T-cell (primary cell): ENCODE measurements at regions not wholly inside any gene's neighbourhood (a gene's known extent, or its start where the extent isn't known, plus 50 kb on each side); places are given as distances from the start of the nearest gene placed in this dataset.
"Not testable (repeated sequence)": the region's sequence is repeated elsewhere in the genome, so short reads cannot be mapped to it uniquely, and the experiment has no call there.

Experiments
- ATAC-seq, 4 experiments: fragments of 200-7000 bp in 3 of 4; fragments of 150-1000 bp in 1 of 4; cut with Tn5 transposase; replicated peaks in 1 of 4; 1 replicate in 3 of 4; 2 replicates in 1 of 4; pipeline ENCODE4 v1.10.0; 2021; ENCODE audit warnings: moderate library complexity in 3 of 4, mild to moderate bottlenecking in 2 of 4, moderate number of reproducible peaks in 1 of 4
- CTCF ChIA-PET, 2 donors: fragments of 300-600 bp; sonication (Branson Sonifier 250); formaldehyde crosslinking; loops; one replicate each; lab custom pipeline; 2022; ENCODE audit warnings: antibody characterized with exemption in 2 of 2; lab: Charles Lee
- POLR2A ChIA-PET, 2 donors: fragments of 300-600 bp; sonication (Branson Sonifier 250); formaldehyde crosslinking; loops; one replicate each; lab custom pipeline; 2022; ENCODE audit warnings: antibody characterized with exemption in 2 of 2; lab: Charles Lee
- DNase-seq, 35 experiments: peaks; one replicate each; pipeline versions ENCODE4 v3.0.0 to v3.0.0-alpha.2; 2013 to 2023
- H3K27ac ChIP-seq: one replicate; pipeline ENCODE4 v1.5.1; 2013; ENCODE audit warnings: low read length
- H3K27me3 ChIP-seq, 2 experiments: replicated peaks in 1 of 2; 1 replicate in 1 of 2; 2 replicates in 1 of 2; pipeline versions ENCODE4 v1.6.1 to v1.7.0; 2013; ENCODE audit warnings: low read length in 1 of 2, mixed read lengths in 1 of 2; ENCODE audit not compliant: control insufficient read depth in 2 of 2, insufficient read depth in 2 of 2; ENCODE audit errors: extremely low read depth in 1 of 2
- H3K36me3 ChIP-seq, 2 donors: 1 replicate in 1 of 2; 2 replicates in 1 of 2; pipeline versions ENCODE4 v1.6.1 to v1.7.0; 2013; ENCODE audit warnings: low read length in 1 of 2; ENCODE audit not compliant: control insufficient read depth in 2 of 2, insufficient read depth in 1 of 2; ENCODE audit errors: extremely low read depth in 1 of 2
- H3K4me1 ChIP-seq, 2 experiments: 1 replicate in 1 of 2; 2 replicates in 1 of 2; pipeline versions ENCODE4 v1.6.1 to v1.7.0; 2013; ENCODE audit warnings: low read length in 2 of 2, mixed read lengths in 1 of 2; ENCODE audit not compliant: insufficient read depth in 2 of 2, control insufficient read depth in 1 of 2; ENCODE audit errors: extremely low read depth in 1 of 2
- H3K4me3 ChIP-seq, 2 donors: 1 replicate in 1 of 2; 2 replicates in 1 of 2; pipeline versions ENCODE4 v1.5.1 to v1.7.0; 2013; ENCODE audit warnings: mild to moderate bottlenecking in 2 of 2, low read length in 1 of 2, moderate library complexity in 1 of 2; ENCODE audit not compliant: control insufficient read depth in 1 of 2; ENCODE audit errors: extremely low read depth in 1 of 2
- H3K9me3 ChIP-seq: 2 replicates; pipeline ENCODE4 v1.7.0; 2013
- H3K27ac Mint-ChIP-seq, 2 donors: one replicate each; pipeline ENCODE4 v1.8.0; 2020 to 2021; ENCODE audit warnings: mild to moderate bottlenecking in 2 of 2, mixed read lengths in 2 of 2
- H3K27me3 Mint-ChIP-seq, 2 donors: one replicate each; pipeline ENCODE4 v1.8.0; 2021 to 2022; ENCODE audit warnings: mixed read lengths in 2 of 2
- H3K36me3 Mint-ChIP-seq: one replicate; pipeline ENCODE4 v1.8.0; 2021; ENCODE audit warnings: mixed read lengths
- H3K4me1 Mint-ChIP-seq, 3 donors: one replicate each; pipeline ENCODE4 v1.8.0; 2020 to 2022; ENCODE audit warnings: mixed read lengths in 3 of 3, mild to moderate bottlenecking in 1 of 3
- H3K4me3 Mint-ChIP-seq, 3 donors: one replicate each; pipeline ENCODE4 v1.8.0; 2020 to 2022; ENCODE audit warnings: mild to moderate bottlenecking in 3 of 3, mixed read lengths in 3 of 3, moderate library complexity in 3 of 3
- H3K9me3 Mint-ChIP-seq, 3 donors: one replicate each; pipeline ENCODE4 v1.8.0; 2020 to 2022; ENCODE audit warnings: mixed read lengths in 3 of 3
- WGBS: methylation state at CpG from one replicate; pipeline ENCODE4 v1.1.5; 2013; ENCODE audit warnings: missing lambda C conversion rate; ENCODE audit not compliant: insufficient coverage; 5-methylcytosine and 5-hydroxymethylcytosine counted together

DNA sequence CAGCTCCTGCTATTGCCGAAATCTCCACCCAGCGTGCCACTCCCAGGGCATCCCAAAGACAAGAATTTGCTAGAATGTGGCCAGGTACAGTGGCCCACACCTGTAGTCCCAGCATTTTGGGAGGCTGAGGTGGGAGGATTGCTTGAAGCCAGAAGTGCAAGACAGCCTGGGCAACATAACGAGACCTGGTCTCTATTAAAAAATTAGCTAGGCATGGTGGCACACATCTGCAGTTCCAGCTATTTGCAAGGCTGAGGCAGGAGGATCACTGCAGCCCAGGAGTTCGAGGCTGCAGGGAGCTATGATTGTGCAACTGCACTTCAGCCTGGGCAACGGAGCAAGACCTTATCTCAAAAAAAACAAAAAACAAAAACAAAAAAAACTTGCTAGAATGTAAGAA, 73.3 kb upstream of the LYZL2 start:
- DNase-seq (no peak), ATAC-seq (no peak)
- Mint-ChIP-seq H3K27me3 (no peaks in the 10 kb centered on the region), H3K4me3 (peak overlapping the region; percentile 31 to 78 (median 63)), H3K4me1 (peaks cover 77 to 87% (median 81%) of the 10 kb centered on the region in 3 donors), H3K36me3 (no peaks in the 10 kb centered on the region), H3K9me3 (no peaks in the 10 kb centered on the region), H3K27ac (peak overlapping the region; percentile 97 to 99)
- H3K27ac ChIP-seq, result peak overlapping the region; percentile 83
- H3K9me3 ChIP-seq, result no peaks in the 10 kb centered on the region
- no peak overlapping the region for H3K4me3 ChIP-seq
- no peaks in the 10 kb centered on the region for H3K36me3 ChIP-seq
- CTCF ChIA-PET, result interaction anchor here (0.6 to 1.9 kb wide), 5 partner anchors 15 to 180 kb away, joined by 3 to 6 read pairs (median 3); no protein-coding TSS in a partner anchor
- WGBS, result 83% methylated on average over 1 of the region's 5 CpGs
- H3K27me3 ChIP-seq, result no peaks in the 10 kb centered on the region
- POLR2A ChIA-PET, result interaction anchor here in 1 of 2 donors (0.6 kb wide), 1 partner anchor 177 kb away, joined by 5 read pairs; no protein-coding TSS in a partner anchor
- peaks cover 29 to 65% of the 10 kb centered on the region in 2 experiments for H3K4me1 ChIP-seq

DNA sequence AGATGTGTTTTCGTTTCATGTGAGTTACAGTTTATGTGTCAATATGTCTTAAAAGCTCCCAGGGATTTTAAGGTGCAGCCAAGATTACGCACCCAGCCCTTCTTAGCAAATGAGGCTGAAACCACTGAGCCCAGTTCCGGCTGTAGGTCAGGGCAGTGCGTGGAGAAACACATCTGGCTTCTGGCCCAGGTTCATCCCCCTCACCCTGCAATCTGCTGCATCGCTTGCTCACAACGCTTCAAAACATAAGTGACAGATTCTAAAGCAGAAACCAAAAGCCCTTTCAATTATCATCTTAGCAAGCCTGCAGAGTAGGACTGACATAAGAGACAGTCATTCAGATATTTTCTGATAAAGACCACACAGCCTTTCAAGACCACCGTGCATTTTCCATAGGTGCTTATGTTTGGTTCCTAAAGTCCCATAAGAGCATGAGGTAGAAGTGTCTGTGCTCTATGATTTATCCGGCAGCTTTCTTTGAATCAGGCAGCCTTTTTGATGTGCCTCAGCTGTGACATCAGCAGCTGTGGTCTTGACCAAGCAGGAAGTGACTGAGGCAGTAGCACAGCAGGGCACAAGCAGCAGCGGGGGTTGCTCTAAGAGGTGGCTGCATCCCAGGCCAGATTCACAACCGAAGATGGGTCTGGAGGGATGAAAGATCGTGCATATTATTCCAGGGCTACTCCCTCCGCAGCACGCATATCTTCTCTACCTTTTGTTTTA, 72.1 kb upstream of the LYZL2 start:
- no peaks in the 10 kb centered on the region for H3K9me3 ChIP-seq
- Mint-ChIP-seq H3K4me3 (peak overlapping the region; percentile 63 to 78 (median 76)), H3K4me1 (peaks cover 85 to 94% (median 91%) of the 10 kb centered on the region in 3 donors), H3K27ac (peak overlapping the region; percentile 97 to 99), H3K9me3 (no peaks in the 10 kb centered on the region), H3K27me3 (no peaks in the 10 kb centered on the region), H3K36me3 (no peaks in the 10 kb centered on the region)
- ChIA-PET POLR2A (interaction anchor here in 1 of 2 donors (0.6 kb wide), 1 partner anchor 16 kb away, joined by 3 read pairs; no protein-coding TSS in a partner anchor), CTCF (interaction anchor here (0.6 to 1.9 kb wide), 7 partner anchors 14 to 1059 kb away, joined by 3 to 9 read pairs (median 4); no protein-coding TSS in a partner anchor)
- peak overlapping the region; percentile 83 for H3K27ac ChIP-seq
- peaks cover 31 to 72% of the 10 kb centered on the region in 2 experiments for H3K4me1 ChIP-seq
- 0% methylated on average over 4 of the region's 13 CpGs for WGBS
- no peaks in the 10 kb centered on the region for H3K36me3 ChIP-seq
- peak overlapping the region in 1 of 2 donors; percentile 48 for H3K4me3 ChIP-seq
- DNase-seq, result peak; percentile 32 to 85 (median 68)
- ATAC-seq, result peak; percentile 64 to 77 (median 74)
- no peaks in the 10 kb centered on the region for H3K27me3 ChIP-seq

DNA sequence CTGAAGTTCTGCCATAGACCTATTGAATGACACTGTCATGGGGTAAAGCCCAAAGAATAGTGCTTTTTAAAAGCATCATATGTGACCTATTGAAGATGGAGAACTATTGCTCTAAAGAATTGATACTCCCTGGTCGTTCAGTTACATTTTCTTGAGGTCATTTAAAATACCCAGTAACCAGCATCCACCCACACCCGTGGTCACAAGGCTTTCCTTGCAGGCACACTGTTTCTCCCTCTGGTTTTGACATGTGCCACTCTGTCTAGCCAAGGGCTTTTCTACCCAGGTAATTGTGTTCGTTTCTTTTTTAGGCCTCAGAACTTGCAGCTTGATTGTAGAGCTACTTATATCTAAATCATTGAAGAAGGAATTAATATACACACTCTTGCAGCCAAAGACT, 68.3 kb upstream of the LYZL2 start:
- Histone ChIP-seq H3K9me3 (no peaks in the 10 kb centered on the region), H3K36me3 (no peaks in the 10 kb centered on the region), H3K27me3 (no peaks in the 10 kb centered on the region), H3K4me3 (no peak overlapping the region), H3K4me1 (peaks cover 22 to 50% of the 10 kb centered on the region in 2 experiments), H3K27ac (peak overlapping the region; percentile 44)
- peaks cover 70 to 79% (median 75%) of the 10 kb centered on the region in 3 donors for H3K4me1 Mint-ChIP-seq
- 90% methylated on average over 2 of the region's 3 CpGs for WGBS
- H3K9me3 Mint-ChIP-seq, result no peaks in the 10 kb centered on the region
- ATAC-seq, result no peak
- peak overlapping the region in 1 of 3 donors; percentile 60 for H3K4me3 Mint-ChIP-seq
- ChIA-PET CTCF (interaction anchor here (0.7 to 1.2 kb wide), 5 partner anchors 10 to 1085 kb away, joined by 3 to 8 read pairs (median 4); no protein-coding TSS in a partner anchor), POLR2A (interaction anchor here in 1 of 2 donors (0.6 kb wide), 2 partner anchors 699 to 1087 kb away, joined by 3 to 4 read pairs; no protein-coding TSS in a partner anchor)
- no peaks in the 10 kb centered on the region for H3K36me3 Mint-ChIP-seq
- no peaks in the 10 kb centered on the region for H3K27me3 Mint-ChIP-seq
- no peak for DNase-seq
- H3K27ac Mint-ChIP-seq, result peak overlapping the region; percentile 77 to 93

DNA sequence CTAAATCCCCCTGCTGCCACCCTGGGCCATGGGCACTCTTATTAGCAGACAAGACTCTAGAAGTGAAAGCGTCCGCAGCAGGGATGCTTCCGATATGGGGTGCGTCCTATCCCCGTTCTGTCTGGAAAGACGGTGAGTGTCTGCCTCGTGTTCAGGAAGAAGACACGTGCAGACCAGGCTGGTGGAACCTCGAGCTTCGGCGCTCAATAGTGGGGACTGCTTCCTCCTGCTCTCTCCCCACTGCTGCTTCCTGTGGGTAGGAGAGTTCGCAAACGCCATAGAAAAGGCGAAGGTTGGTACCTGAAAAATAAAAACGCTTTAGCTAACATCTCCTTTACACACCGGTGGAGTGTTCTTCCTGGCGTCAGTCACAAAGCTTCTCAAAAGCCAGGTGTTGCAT, 67.7 kb upstream of the LYZL2 start:
- POLR2A ChIA-PET, H3K9me3 ChIP-seq, H3K36me3 ChIP-seq, H3K27me3 ChIP-seq, H3K4me3 ChIP-seq, ATAC-seq, H3K27me3 Mint-ChIP-seq, H3K9me3 Mint-ChIP-seq, H3K36me3 Mint-ChIP-seq: not testable (repeated sequence)
- peak in 2 of 35 experiments; percentile 9 to 23 for DNase-seq
- Histone ChIP-seq H3K4me1 (peaks cover 20 to 44% of the 10 kb centered on the region in 2 experiments), H3K27ac (peak overlapping the region; percentile 44)
- CTCF ChIA-PET, result interaction anchor here (0.5 to 1.2 kb wide), 4 partner anchors 10 to 1085 kb away, joined by 3 to 10 read pairs (median 4); no protein-coding TSS in a partner anchor
- H3K27ac Mint-ChIP-seq, result peak overlapping the region; percentile 77 to 93
- peak overlapping the region; percentile 13 to 60 (median 21) for H3K4me3 Mint-ChIP-seq
- peaks cover 64 to 73% (median 69%) of the 10 kb centered on the region in 3 donors for H3K4me1 Mint-ChIP-seq
- no CpG with 5 or more reads among the region's 17 CpGs for WGBS

DNA sequence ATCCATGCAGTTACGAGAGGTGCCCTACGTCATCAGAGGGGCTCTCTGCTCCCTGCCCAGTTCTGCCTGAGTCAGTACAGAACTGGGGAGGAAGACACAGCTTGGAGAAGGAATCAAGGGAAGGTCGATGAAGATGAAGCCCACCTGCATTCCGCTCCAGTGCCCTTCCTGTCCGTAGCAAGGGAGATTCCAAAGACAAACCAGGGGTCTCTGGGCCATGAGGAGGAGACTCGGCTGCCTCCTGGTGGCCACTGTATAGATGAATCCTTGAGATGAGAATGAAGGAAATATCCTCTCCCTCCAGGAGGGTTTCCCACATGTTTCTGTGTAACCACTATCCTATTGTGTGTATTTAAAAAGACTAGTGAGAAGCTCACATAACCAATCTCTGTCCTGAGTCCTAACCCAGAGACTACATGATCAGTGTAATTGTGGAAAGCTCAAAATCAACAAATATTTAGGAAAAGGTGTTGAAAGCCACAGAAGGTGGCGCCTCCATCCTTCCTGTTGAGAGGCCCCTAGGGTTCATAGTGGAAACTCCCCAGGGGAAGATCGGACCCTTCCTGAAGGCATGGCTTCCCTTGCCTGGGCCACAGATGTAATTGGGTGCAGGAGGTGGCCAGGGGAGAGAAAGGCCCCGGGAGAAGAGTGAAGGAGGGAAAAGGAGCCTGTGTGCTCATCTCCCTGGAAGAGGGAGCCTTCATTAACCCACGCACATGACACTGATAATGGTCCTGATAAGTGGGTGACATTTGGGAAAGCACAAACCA, 67.0 kb upstream of the LYZL2 start:
- H3K9me3 Mint-ChIP-seq, H3K36me3 ChIP-seq, H3K9me3 ChIP-seq, H3K36me3 Mint-ChIP-seq, ATAC-seq, DNase-seq, H3K4me3 ChIP-seq, H3K27me3 ChIP-seq, POLR2A ChIA-PET, H3K27me3 Mint-ChIP-seq: not testable (repeated sequence)
- peaks cover 58 to 68% (median 65%) of the 10 kb centered on the region in 3 donors for H3K4me1 Mint-ChIP-seq
- CTCF ChIA-PET, result interaction anchor here (0.5 to 1.2 kb wide), 8 partner anchors 9 to 1119 kb away, joined by 3 to 10 read pairs (median 3); partner anchors contain the start of gene MTPAP (in 1 of the 2)
- Histone ChIP-seq H3K4me1 (peaks cover 19 to 39% of the 10 kb centered on the region in 2 experiments), H3K27ac (peak overlapping the region; percentile 52)
- 78% methylated on average over 2 of the region's 10 CpGs for WGBS
- peak overlapping the region in 1 of 3 donors; percentile 60 for H3K4me3 Mint-ChIP-seq
- peak overlapping the region; percentile 93 to 96 for H3K27ac Mint-ChIP-seq
